WTC11 (cell line): ENCODE measurements at regions not wholly inside any gene's neighbourhood (a gene's known extent, or its start where the extent isn't known, plus 50 kb on each side); places are given as distances from the start of the nearest gene placed in this dataset.

Source experiments
- ATF1 ChIP-seq: sonication (generic); formaldehyde crosslinking; IDR thresholded peaks from 2 replicates; pipeline ENCODE4 v1.8.1; 2023; ENCODE audit warnings: mild to moderate bottlenecking, moderate library complexity, missing genetic modification reagents
- CBFB ChIP-seq: sonication (generic); formaldehyde crosslinking; IDR thresholded peaks from 2 replicates; pipeline ENCODE4 v1.8.1; 2022; ENCODE audit warnings: mild to moderate bottlenecking, low read depth, missing genetic modification reagents
- CREB1 ChIP-seq: sonication (generic); formaldehyde crosslinking; IDR thresholded peaks from 2 replicates; pipeline ENCODE4 v1.8.0; 2023; ENCODE audit warnings: mild to moderate bottlenecking, missing genetic modification reagents
- FOXK1 ChIP-seq: sonication (generic); formaldehyde crosslinking; IDR thresholded peaks from 2 replicates; pipeline ENCODE4 v1.8.0; 2022; ENCODE audit warnings: mild to moderate bottlenecking, moderate library complexity, missing genetic modification reagents
- FOXP1 ChIP-seq: sonication (generic); formaldehyde crosslinking; IDR thresholded peaks from 2 replicates; pipeline ENCODE4 v1.8.0; 2022; ENCODE audit warnings: missing genetic modification reagents, mild to moderate bottlenecking, moderate library complexity, borderline replicate concordance
- GABPB1 ChIP-seq: sonication (generic); formaldehyde crosslinking; IDR thresholded peaks from 2 replicates; pipeline ENCODE4 v1.8.1; 2023; ENCODE audit warnings: mild to moderate bottlenecking, missing genetic modification reagents
- SP1 ChIP-seq: sonication (generic); formaldehyde crosslinking; conservative IDR thresholded peaks from 2 replicates; pipeline ENCODE4 v1.8.1; 2022; ENCODE audit warnings: missing genetic modification reagents
- ZNF121 ChIP-seq: sonication (generic); formaldehyde crosslinking; IDR thresholded peaks from 2 replicates; pipeline ENCODE4 v1.8.0; 2023; ENCODE audit warnings: missing genetic modification reagents
- ZNF232 ChIP-seq: sonication (generic); formaldehyde crosslinking; IDR thresholded peaks from 2 replicates; pipeline ENCODE4 v1.8.0; 2022; ENCODE audit warnings: mild to moderate bottlenecking, missing genetic modification reagents
- TF ChIP-seq, protein P1 (sequence below): fragments of 200-600 bp; IDR thresholded peaks from 2 replicates; pipeline ENCODE4 v1.8.0; 2022; ENCODE audit warnings: antibody characterized with exemption
- TF ChIP-seq, protein P2 (sequence below): sonication (generic); formaldehyde crosslinking; IDR thresholded peaks from 2 replicates; pipeline ENCODE4 v1.8.1; 2022; ENCODE audit warnings: low read depth, missing genetic modification reagents, borderline replicate concordance
- TF ChIP-seq, protein P3 (sequence below): sonication (generic); formaldehyde crosslinking; IDR thresholded peaks from 2 replicates; pipeline ENCODE4 v1.8.0; 2022; ENCODE audit warnings: mild to moderate bottlenecking, missing genetic modification reagents
- TF ChIP-seq, protein P4 (sequence below): sonication (generic); formaldehyde crosslinking; IDR thresholded peaks from 2 replicates; pipeline ENCODE4 v1.8.1; 2023; ENCODE audit warnings: mild to moderate bottlenecking, missing genetic modification reagents, moderate library complexity

DNA sequence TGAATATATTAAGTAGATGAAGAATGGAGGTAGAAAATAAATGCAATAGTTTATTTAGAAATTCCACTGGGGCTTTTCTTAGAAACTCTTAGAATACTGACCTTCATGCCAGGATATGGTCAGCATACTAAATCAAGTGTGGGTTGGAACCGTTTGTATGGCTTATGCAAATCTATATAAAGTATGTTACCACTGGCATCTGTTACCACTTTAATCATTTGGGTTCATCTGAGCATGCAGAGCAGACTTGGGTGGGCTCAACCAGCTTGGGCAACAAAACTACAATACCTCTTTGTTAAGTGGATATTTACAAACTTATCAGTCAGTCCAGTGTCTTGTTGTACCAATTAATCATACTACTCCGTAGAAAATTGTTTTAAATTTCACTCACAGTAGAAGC, 125.8 kb downstream of the CRPPA start:
- TF ChIP-seq ZNF232 (CRISPR knock-in tag) (no peak), FOXK1 (CRISPR knock-in tag) (no peak), ATF1 (CRISPR knock-in tag) (no peak), CBFB (CRISPR knock-in tag) (no peak), SP1 (CRISPR knock-in tag) (no peak), GABPB1 (CRISPR knock-in tag) (no peak), FOXP1 (no peak), CREB1 (CRISPR knock-in tag) (no peak), ZNF121 (no peak)
- TF ChIP-seq, protein P1, sequence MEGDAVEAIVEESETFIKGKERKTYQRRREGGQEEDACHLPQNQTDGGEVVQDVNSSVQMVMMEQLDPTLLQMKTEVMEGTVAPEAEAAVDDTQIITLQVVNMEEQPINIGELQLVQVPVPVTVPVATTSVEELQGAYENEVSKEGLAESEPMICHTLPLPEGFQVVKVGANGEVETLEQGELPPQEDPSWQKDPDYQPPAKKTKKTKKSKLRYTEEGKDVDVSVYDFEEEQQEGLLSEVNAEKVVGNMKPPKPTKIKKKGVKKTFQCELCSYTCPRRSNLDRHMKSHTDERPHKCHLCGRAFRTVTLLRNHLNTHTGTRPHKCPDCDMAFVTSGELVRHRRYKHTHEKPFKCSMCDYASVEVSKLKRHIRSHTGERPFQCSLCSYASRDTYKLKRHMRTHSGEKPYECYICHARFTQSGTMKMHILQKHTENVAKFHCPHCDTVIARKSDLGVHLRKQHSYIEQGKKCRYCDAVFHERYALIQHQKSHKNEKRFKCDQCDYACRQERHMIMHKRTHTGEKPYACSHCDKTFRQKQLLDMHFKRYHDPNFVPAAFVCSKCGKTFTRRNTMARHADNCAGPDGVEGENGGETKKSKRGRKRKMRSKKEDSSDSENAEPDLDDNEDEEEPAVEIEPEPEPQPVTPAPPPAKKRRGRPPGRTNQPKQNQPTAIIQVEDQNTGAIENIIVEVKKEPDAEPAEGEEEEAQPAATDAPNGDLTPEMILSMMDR, result no peak
- TF ChIP-seq, protein P2, sequence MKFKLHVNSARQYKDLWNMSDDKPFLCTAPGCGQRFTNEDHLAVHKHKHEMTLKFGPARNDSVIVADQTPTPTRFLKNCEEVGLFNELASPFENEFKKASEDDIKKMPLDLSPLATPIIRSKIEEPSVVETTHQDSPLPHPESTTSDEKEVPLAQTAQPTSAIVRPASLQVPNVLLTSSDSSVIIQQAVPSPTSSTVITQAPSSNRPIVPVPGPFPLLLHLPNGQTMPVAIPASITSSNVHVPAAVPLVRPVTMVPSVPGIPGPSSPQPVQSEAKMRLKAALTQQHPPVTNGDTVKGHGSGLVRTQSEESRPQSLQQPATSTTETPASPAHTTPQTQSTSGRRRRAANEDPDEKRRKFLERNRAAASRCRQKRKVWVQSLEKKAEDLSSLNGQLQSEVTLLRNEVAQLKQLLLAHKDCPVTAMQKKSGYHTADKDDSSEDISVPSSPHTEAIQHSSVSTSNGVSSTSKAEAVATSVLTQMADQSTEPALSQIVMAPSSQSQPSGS (CRISPR knock-in tag), result no peak
- TF ChIP-seq, protein P3, sequence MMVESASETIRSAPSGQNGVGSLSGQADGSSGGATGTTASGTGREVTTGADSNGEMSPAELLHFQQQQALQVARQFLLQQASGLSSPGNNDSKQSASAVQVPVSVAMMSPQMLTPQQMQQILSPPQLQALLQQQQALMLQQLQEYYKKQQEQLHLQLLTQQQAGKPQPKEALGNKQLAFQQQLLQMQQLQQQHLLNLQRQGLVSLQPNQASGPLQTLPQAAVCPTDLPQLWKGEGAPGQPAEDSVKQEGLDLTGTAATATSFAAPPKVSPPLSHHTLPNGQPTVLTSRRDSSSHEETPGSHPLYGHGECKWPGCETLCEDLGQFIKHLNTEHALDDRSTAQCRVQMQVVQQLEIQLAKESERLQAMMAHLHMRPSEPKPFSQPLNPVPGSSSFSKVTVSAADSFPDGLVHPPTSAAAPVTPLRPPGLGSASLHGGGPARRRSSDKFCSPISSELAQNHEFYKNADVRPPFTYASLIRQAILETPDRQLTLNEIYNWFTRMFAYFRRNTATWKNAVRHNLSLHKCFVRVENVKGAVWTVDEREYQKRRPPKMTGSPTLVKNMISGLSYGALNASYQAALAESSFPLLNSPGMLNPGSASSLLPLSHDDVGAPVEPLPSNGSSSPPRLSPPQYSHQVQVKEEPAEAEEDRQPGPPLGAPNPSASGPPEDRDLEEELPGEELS, result no peak
- TF ChIP-seq, protein P4, sequence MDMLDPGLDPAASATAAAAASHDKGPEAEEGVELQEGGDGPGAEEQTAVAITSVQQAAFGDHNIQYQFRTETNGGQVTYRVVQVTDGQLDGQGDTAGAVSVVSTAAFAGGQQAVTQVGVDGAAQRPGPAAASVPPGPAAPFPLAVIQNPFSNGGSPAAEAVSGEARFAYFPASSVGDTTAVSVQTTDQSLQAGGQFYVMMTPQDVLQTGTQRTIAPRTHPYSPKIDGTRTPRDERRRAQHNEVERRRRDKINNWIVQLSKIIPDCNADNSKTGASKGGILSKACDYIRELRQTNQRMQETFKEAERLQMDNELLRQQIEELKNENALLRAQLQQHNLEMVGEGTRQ (CRISPR knock-in tag), result no peak
